ENCODE measurements at regions not wholly inside any gene's neighbourhood (a gene's known extent, or its start where the extent isn't known, plus 50 kb on each side); places are given as distances from the start of the nearest gene placed in this dataset.

DNA sequence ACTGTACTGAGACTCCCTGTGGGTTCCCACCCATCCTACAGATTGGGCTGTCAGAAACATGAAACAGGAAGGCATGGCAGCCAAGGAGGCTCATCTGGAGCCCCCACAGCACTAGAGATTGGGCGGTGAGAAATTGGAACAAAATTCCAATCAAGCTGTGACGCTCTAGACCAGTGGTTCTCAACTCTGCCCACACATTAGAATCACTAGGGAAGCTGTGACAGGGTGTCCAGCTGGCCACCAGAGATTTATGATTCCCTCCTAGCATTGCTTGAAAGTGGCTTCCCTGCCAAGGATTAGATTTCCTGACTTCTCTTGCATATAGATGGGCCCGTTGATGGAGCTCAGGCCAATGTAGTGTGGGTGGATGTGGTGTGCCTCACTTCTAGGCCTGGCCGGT lies 187.5 kb upstream of the ZC3H12A start:
- TF ChIP-seq GABPA (IDR thresholded peaks at IDR 0.05; ENCODE audit: low read depth): no peak
- TF ChIP-seq, protein P1, sequence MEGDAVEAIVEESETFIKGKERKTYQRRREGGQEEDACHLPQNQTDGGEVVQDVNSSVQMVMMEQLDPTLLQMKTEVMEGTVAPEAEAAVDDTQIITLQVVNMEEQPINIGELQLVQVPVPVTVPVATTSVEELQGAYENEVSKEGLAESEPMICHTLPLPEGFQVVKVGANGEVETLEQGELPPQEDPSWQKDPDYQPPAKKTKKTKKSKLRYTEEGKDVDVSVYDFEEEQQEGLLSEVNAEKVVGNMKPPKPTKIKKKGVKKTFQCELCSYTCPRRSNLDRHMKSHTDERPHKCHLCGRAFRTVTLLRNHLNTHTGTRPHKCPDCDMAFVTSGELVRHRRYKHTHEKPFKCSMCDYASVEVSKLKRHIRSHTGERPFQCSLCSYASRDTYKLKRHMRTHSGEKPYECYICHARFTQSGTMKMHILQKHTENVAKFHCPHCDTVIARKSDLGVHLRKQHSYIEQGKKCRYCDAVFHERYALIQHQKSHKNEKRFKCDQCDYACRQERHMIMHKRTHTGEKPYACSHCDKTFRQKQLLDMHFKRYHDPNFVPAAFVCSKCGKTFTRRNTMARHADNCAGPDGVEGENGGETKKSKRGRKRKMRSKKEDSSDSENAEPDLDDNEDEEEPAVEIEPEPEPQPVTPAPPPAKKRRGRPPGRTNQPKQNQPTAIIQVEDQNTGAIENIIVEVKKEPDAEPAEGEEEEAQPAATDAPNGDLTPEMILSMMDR (IDR thresholded peaks at IDR 0.05; ENCODE audit: insufficient read depth, low read length): no peak
- TF ChIP-seq POLR2AphosphoS5 (IDR thresholded peaks at IDR 0.05; ENCODE audit: low read depth): no peak
- TF ChIP-seq, protein P2, sequence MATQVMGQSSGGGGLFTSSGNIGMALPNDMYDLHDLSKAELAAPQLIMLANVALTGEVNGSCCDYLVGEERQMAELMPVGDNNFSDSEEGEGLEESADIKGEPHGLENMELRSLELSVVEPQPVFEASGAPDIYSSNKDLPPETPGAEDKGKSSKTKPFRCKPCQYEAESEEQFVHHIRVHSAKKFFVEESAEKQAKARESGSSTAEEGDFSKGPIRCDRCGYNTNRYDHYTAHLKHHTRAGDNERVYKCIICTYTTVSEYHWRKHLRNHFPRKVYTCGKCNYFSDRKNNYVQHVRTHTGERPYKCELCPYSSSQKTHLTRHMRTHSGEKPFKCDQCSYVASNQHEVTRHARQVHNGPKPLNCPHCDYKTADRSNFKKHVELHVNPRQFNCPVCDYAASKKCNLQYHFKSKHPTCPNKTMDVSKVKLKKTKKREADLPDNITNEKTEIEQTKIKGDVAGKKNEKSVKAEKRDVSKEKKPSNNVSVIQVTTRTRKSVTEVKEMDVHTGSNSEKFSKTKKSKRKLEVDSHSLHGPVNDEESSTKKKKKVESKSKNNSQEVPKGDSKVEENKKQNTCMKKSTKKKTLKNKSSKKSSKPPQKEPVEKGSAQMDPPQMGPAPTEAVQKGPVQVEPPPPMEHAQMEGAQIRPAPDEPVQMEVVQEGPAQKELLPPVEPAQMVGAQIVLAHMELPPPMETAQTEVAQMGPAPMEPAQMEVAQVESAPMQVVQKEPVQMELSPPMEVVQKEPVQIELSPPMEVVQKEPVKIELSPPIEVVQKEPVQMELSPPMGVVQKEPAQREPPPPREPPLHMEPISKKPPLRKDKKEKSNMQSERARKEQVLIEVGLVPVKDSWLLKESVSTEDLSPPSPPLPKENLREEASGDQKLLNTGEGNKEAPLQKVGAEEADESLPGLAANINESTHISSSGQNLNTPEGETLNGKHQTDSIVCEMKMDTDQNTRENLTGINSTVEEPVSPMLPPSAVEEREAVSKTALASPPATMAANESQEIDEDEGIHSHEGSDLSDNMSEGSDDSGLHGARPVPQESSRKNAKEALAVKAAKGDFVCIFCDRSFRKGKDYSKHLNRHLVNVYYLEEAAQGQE (IDR thresholded peaks at IDR 0.05; ENCODE audit: insufficient replicate concordance, low read depth): no peak
- no peak for TF ChIP-seq SPI1 (IDR thresholded peaks at IDR 0.05; ENCODE audit: borderline replicate concordance, low read depth)
- Histone ChIP-seq H3K4me3 (replicated peaks; ENCODE audit: insufficient read depth, low read length) (no peak overlapping the region), H3K27me3 (ENCODE audit: insufficient read depth, poor library complexity, severe bottlenecking) (no peaks in the 10 kb centered on the region), H3K27ac (replicated peaks) (no peak overlapping the region)
- DNase-seq (ENCODE audit: low read depth in 1 of 2, low spot score in 1 of 2): no peak

DNA sequence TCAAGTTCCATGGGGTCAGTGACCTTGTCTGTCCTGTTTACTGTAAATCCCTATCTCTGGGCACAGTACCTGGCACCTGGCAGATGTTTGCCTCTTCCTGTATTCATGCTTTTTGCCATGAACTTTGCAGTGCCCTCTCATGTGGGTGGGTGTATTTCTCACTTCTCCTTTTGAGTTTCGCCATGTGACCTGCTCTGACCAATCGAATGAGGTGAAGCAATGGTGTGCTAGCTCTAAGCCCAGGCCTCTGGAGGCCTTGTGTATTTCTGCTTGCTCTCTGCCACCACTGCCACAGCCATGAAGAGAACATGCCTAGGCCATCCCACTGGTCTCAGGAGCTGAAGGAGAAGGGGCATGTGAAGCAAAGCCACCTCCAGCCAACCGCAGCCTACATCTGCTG lies 185.5 kb upstream of the ZC3H12A start:
- peak; percentile 77 for TF ChIP-seq SPI1 (IDR thresholded peaks at IDR 0.05; ENCODE audit: borderline replicate concordance, low read depth)
- TF ChIP-seq, protein P1 (IDR thresholded peaks at IDR 0.05; ENCODE audit: insufficient read depth, low read length): no peak
- peak; percentile 7 to 66 for DNase-seq (ENCODE audit: low read depth in 1 of 2, low spot score in 1 of 2)
- Histone ChIP-seq H3K4me3 (replicated peaks; ENCODE audit: insufficient read depth, low read length) (no peak overlapping the region), H3K27ac (replicated peaks) (no peak overlapping the region), H3K27me3 (ENCODE audit: insufficient read depth, poor library complexity, severe bottlenecking) (no peaks in the 10 kb centered on the region)

DNA sequence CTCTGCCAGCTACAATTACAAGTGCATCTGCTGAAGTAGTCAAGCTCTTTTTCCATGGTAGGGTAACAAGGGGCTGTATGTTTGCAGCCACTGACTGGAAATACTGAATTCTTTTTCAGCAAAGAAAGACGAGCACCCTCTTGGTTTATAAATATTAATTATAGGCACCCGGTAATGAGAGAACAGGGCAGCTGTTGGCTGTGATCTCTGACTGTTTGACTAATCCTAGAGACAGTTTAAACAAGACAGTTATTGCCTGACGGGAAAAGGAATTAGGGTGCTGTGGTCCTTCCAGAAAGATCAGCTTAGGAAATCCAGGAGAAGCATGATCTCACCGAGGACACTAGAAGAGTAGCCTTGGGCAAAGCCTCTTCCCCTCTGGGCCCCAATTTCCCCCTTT lies 183.7 kb upstream of the ZC3H12A start:
- Histone ChIP-seq H3K4me3 (replicated peaks; ENCODE audit: insufficient read depth, low read length) (no peak overlapping the region), H3K27me3 (ENCODE audit: insufficient read depth, poor library complexity, severe bottlenecking) (no peaks in the 10 kb centered on the region), H3K27ac (replicated peaks) (no peak overlapping the region)
- no peak for TF ChIP-seq POLR2AphosphoS5 (IDR thresholded peaks at IDR 0.05; ENCODE audit: low read depth)
- TF ChIP-seq SPI1 (IDR thresholded peaks at IDR 0.05; ENCODE audit: borderline replicate concordance, low read depth): no peak
- TF ChIP-seq GABPA (IDR thresholded peaks at IDR 0.05; ENCODE audit: low read depth): no peak
- TF ChIP-seq, protein P2 (IDR thresholded peaks at IDR 0.05; ENCODE audit: insufficient replicate concordance, low read depth): no peak
- TF ChIP-seq, protein P1 (IDR thresholded peaks at IDR 0.05; ENCODE audit: insufficient read depth, low read length): no peak
- no peak for DNase-seq (ENCODE audit: low read depth in 1 of 2, low spot score in 1 of 2)

DNA sequence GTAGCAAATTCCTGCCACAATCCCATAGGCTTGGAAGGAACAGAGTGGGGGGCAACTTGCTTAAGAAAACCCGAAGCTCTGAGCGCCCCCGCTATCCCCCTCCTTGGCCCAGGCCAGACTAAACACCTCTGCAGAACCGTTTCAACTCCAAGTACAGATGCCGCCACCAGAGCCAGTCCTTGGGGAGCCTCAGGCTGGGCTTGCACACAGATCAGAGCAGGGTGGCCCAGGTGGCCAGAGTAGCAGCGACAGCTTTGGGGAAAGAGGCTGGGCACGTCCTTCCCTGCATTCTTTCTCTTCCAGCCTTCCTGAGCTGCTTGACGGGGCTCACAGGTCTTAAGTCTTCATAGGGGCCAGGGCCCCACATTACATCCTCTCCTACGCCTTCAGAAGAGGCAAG lies 181.6 kb upstream of the ZC3H12A start:
- TF ChIP-seq GABPA (IDR thresholded peaks at IDR 0.05; ENCODE audit: low read depth): no peak
- H3K4me3 ChIP-seq (replicated peaks; ENCODE audit: insufficient read depth, low read length): no peak overlapping the region
- no peak overlapping the region for H3K27ac ChIP-seq (replicated peaks)
- H3K27me3 ChIP-seq (ENCODE audit: insufficient read depth, poor library complexity, severe bottlenecking): no peaks in the 10 kb centered on the region
- DNase-seq (ENCODE audit: low read depth in 1 of 2, low spot score in 1 of 2): no peak
